Endothelial cell of umbilical vein (primary cell): ENCODE measurements at regions not wholly inside any gene's neighbourhood (a gene's known extent, or its start where the extent isn't known, plus 50 kb on each side); places are given as distances from the start of the nearest gene placed in this dataset.

Source experiments
- BruUV-seq: library from RNA; stranded (reverse); fragments of 400-500 nt; replicated peaks from 2 replicates; lab custom pipeline; 2021; lab: Mats Ljungman, UMichigan
- CTCF ChIA-PET: fragments of 300-600, 350-600 bp; sonication (Branson Sonifier 250); formaldehyde crosslinking; loops from one replicate; lab custom pipeline; 2021; ENCODE audit warnings: antibody characterized with exemption, inconsistent platforms; lab: Charles Lee
- POLR2A ChIA-PET: fragments of 300-600, 350-600 bp; sonication (Branson Sonifier 250); formaldehyde crosslinking; loops from one replicate; lab custom pipeline; 2021; ENCODE audit warnings: antibody characterized with exemption, inconsistent platforms; lab: Charles Lee
- DNase-seq: peaks from one replicate; pipeline ENCODE4 v3.0.0-alpha.2; 2011; ENCODE audit warnings: low read depth, low spot score
- FAIRE-seq: peaks from 2 replicates; lab custom pipeline; 2011; peaks lifted over from hg19 to GRCh38; lab: Jason Lieb, UNC
- H2AFZ ChIP-seq: 2 replicates; pipeline ENCODE4 v1.6.0; 2012; ENCODE audit warnings: low read depth, low read length, control low read depth, inconsistent platforms
- H3K27ac ChIP-seq: 2 replicates; pipeline ENCODE4 v1.5.1; 2011; ENCODE audit warnings: low read depth, mild to moderate bottlenecking, control low read depth, low read length, moderate library complexity; ENCODE audit not compliant: insufficient read depth
- H3K27me3 ChIP-seq, 2 experiments: 2 replicates each; pipeline versions ENCODE4 v1.6.0 to v1.6.1; 2011; ENCODE audit warnings: low read length in 2 of 2, mixed read lengths in 1 of 2; ENCODE audit not compliant: control insufficient read depth in 2 of 2, insufficient read depth in 2 of 2
- H3K36me3 ChIP-seq, 2 experiments: 2 replicates in 1 of 2; 3 replicates in 1 of 2; pipeline ENCODE4 v1.5.1; 2011; ENCODE audit warnings: low read length in 2 of 2, mild to moderate bottlenecking in 1 of 2, moderate library complexity in 1 of 2; ENCODE audit not compliant: control insufficient read depth in 2 of 2, insufficient read depth in 2 of 2; ENCODE audit errors: extremely low read depth in 1 of 2
- H3K4me1 ChIP-seq: 3 replicates; pipeline ENCODE4 v1.5.1; 2011; ENCODE audit warnings: mild to moderate bottlenecking, low read length; ENCODE audit not compliant: control insufficient read depth, insufficient read depth; ENCODE audit errors: extremely low read depth
- H3K4me2 ChIP-seq: 2 replicates; pipeline ENCODE4 v1.6.1; 2011; ENCODE audit warnings: low read length, control low read depth, mixed read lengths; ENCODE audit not compliant: insufficient read depth
- H3K4me3 ChIP-seq, 3 experiments: fragments of 200-600 bp in 1 of 3; sonication (generic), shearing (Covaris generic) in 1 of 3; replicated peaks in 1 of 3; 2 replicates each; pipeline ENCODE4 v1.5.1; 2011 to 2016; ENCODE audit warnings: control low read depth in 3 of 3, low read length in 3 of 3, mild to moderate bottlenecking in 2 of 3, inconsistent platforms in 1 of 3, low read depth in 1 of 3, moderate library complexity in 1 of 3; ENCODE audit not compliant: insufficient read depth in 1 of 3
- H3K79me2 ChIP-seq: 2 replicates; pipeline ENCODE4 v1.6.0; 2012; ENCODE audit warnings: low read length, inconsistent platforms; ENCODE audit not compliant: control insufficient read depth, insufficient read depth
- H3K9ac ChIP-seq: replicated peaks from 2 replicates; pipeline ENCODE3; 2011; ENCODE audit warnings: low read length, control low read depth; ENCODE audit not compliant: insufficient read depth; ENCODE audit errors: extremely low read depth
- H3K9me1 ChIP-seq: replicated peaks from 3 replicates; pipeline ENCODE4 v1.6.0; 2011; ENCODE audit warnings: mild to moderate bottlenecking, low read length; ENCODE audit not compliant: control insufficient read depth, insufficient read depth; ENCODE audit errors: extremely low read depth
- H3K9me3 ChIP-seq: replicated peaks from 2 replicates; pipeline ENCODE4 v1.5.1; 2012; ENCODE audit warnings: low read length, inconsistent platforms; ENCODE audit not compliant: control insufficient read depth, insufficient read depth
- H4K20me1 ChIP-seq: replicated peaks from 2 replicates; pipeline ENCODE3; 2011; ENCODE audit warnings: mild to moderate bottlenecking, low read length; ENCODE audit not compliant: control insufficient read depth, insufficient read depth; ENCODE audit errors: extremely low read depth
- EZH2 ChIP-seq: IDR thresholded peaks from 2 replicates; pipeline ENCODE4 v1.6.1; 2012; ENCODE audit warnings: borderline replicate concordance, low read depth, mild to moderate bottlenecking, moderate library complexity, low read length, inconsistent platforms; ENCODE audit not compliant: severe bottlenecking
- FOS ChIP-seq: IDR thresholded peaks from 2 replicates; pipeline ENCODE4 v1.6.1; 2011; ENCODE audit warnings: mild to moderate bottlenecking, low read length, moderate library complexity, borderline replicate concordance; ENCODE audit not compliant: insufficient read depth
- GATA2 ChIP-seq: IDR thresholded peaks from 2 replicates; pipeline ENCODE4 v1.7.0; 2011; ENCODE audit warnings: low read depth, mild to moderate bottlenecking, moderate library complexity, mixed read lengths, low read length; ENCODE audit not compliant: insufficient read length, insufficient read depth
- JUN ChIP-seq: IDR thresholded peaks from 2 replicates; pipeline ENCODE4 v1.6.1; 2011; ENCODE audit warnings: borderline replicate concordance, low read depth; ENCODE audit not compliant: insufficient read length, insufficient read depth
- MYC ChIP-seq: IDR thresholded peaks from one replicate; pipeline ENCODE4 v1.6.1; 2011; ENCODE audit warnings: mild to moderate bottlenecking, low read depth, low read length
- POLR2A ChIP-seq: IDR thresholded peaks from 2 replicates; pipeline ENCODE4 v1.6.1; 2012; ENCODE audit warnings: low read depth, mild to moderate bottlenecking, control low read depth, low read length
- POLR2AphosphoS5 ChIP-seq: IDR thresholded peaks from 2 replicates; pipeline ENCODE4 v1.6.1; 2012; ENCODE audit warnings: low read depth, mild to moderate bottlenecking, control low read depth, low read length, moderate library complexity; ENCODE audit not compliant: insufficient read depth
- dilution Hi-C: fragments of 300-500 bp; cut with MboI; formaldehyde crosslinking; loops from one replicate; pipeline ENCODE4 v1.15.0; 2019; ENCODE audit warnings: low sequenced_read_pairs; ENCODE audit not compliant: extremely low pct_ligation_motif_present
- intact Hi-C: fragments of 100-400 bp; cut with micrococcal nuclease; formaldehyde crosslinking; loops from one replicate; pipeline ENCODE4 v1.10.0; 2022
- TF ChIP-seq, protein P1 (sequence below): IDR thresholded peaks from 2 replicates; pipeline ENCODE4 v1.6.1; 2011; ENCODE audit not compliant: insufficient read depth, insufficient read length
- TF ChIP-seq, protein P2 (sequence below), 2 donors: IDR thresholded peaks; 1 replicate in 1 of 2; 2 replicates in 1 of 2; pipeline ENCODE4 v1.5.1; 2011; ENCODE audit warnings: low read length in 2 of 2, mild to moderate bottlenecking in 2 of 2, moderate library complexity in 2 of 2, control low read depth in 1 of 2, inconsistent platforms in 1 of 2, low read depth in 1 of 2; ENCODE audit not compliant: insufficient read depth in 1 of 2; ENCODE audit errors: extremely low read depth in 1 of 2

DNA sequence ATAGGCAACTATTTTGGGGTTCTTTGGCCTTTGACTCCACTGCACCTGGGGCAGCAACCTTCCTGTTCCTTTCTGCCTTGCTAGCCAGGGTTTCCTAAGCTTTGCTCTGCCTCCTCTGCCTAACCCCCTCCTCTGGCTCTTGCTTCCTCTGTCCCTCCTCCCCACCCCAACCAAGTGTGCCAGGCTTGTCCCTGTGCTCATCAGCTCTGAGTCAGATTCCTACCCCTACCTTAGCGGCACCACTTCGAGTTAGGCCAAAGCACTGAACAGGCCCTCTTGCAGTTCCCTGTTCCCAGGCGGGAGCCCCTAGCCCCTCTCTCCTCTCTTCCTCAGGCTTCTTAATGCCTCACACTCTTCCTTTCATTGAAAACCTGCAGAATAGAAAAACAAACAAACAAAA is 74.8 kb upstream of the HAO2 start:
- no peak for DNase-seq
- dilution Hi-C loops (no loop called here), intact Hi-C loops (no loop called here)
- Histone ChIP-seq H3K79me2 (no peaks in the 10 kb centered on the region), H3K4me2 (no peak overlapping the region), H3K9me3 (no peaks in the 10 kb centered on the region), H3K36me3 (no peaks in the 10 kb centered on the region), H2AFZ (no peak overlapping the region), H3K9ac (no peak overlapping the region), H3K4me3 (no peak overlapping the region), H3K27me3 (peaks cover 4 to 5% of the 10 kb centered on the region in 2 experiments), H4K20me1 (no peaks in the 10 kb centered on the region), H3K27ac (no peak overlapping the region), H3K4me1 (no peaks in the 10 kb centered on the region), H3K9me1 (no peaks in the 10 kb centered on the region)
- no peak for FAIRE-seq
- TF ChIP-seq, protein P1, sequence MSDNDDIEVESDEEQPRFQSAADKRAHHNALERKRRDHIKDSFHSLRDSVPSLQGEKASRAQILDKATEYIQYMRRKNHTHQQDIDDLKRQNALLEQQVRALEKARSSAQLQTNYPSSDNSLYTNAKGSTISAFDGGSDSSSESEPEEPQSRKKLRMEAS, result no peak
- TF ChIP-seq POLR2A, result no peak
- no peak for TF ChIP-seq GATA2
- TF ChIP-seq POLR2AphosphoS5, result no peak
- no peak for TF ChIP-seq MYC
- TF ChIP-seq FOS, result no peak
- TF ChIP-seq JUN, result no peak
- TF ChIP-seq EZH2, result no peak
- TF ChIP-seq, protein P2, sequence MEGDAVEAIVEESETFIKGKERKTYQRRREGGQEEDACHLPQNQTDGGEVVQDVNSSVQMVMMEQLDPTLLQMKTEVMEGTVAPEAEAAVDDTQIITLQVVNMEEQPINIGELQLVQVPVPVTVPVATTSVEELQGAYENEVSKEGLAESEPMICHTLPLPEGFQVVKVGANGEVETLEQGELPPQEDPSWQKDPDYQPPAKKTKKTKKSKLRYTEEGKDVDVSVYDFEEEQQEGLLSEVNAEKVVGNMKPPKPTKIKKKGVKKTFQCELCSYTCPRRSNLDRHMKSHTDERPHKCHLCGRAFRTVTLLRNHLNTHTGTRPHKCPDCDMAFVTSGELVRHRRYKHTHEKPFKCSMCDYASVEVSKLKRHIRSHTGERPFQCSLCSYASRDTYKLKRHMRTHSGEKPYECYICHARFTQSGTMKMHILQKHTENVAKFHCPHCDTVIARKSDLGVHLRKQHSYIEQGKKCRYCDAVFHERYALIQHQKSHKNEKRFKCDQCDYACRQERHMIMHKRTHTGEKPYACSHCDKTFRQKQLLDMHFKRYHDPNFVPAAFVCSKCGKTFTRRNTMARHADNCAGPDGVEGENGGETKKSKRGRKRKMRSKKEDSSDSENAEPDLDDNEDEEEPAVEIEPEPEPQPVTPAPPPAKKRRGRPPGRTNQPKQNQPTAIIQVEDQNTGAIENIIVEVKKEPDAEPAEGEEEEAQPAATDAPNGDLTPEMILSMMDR (IDR thresholded peaks at IDR 0.05; ENCODE audit: extremely low read depth in 1 of 2, insufficient read depth in 1 of 2, low read depth in 1 of 2, low read length in 2 of 2), result no peak
- POLR2A ChIA-PET, result no interaction called here
- CTCF ChIA-PET, result interaction anchor here (1.7 kb wide), 1 partner anchor 19 kb away, joined by 6 read pairs; no protein-coding TSS in a partner anchor
- no TSS peak for BruUV-seq
